GM10266 (cell line): ENCODE measurements at regions not wholly inside any gene's neighbourhood (a gene's known extent, or its start where the extent isn't known, plus 50 kb on each side); places are given as distances from the start of the nearest gene placed in this dataset.
"Not testable (repeated sequence)": the region's sequence is repeated elsewhere in the genome, so short reads cannot be mapped to it uniquely, and the experiment has no call there.

Experiments
- DNase-seq: peaks from one replicate; pipeline ENCODE4 v3.0.0; 2012; ENCODE audit errors: extremely low spot score
- TF ChIP-seq, protein P1 (sequence below): IDR thresholded peaks from 2 replicates; pipeline ENCODE4 v1.5.1; 2012; ENCODE audit warnings: mild to moderate bottlenecking, low read depth; ENCODE audit not compliant: control insufficient read depth, insufficient read depth; ENCODE audit errors: missing control alignments

DNA sequence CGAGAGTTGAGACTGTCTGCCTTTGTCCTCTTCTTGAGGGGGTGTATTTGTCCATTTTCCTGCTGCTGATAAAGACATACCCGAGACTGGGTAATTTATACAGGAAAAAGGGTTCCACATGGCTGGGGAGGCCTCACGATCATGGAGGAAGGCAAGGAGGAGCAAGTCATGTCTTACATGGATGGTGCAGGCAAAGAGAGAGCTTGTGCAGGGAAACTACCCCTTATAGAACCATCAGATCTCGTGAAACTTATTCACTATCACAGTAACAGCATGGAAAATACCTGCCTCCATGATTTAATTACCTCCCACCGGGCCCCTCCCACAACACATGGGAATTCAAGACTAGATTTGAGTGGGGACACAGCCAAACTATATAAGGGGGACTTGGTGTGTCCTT lies 338.2 kb upstream of the TNRC6C start:
- TF ChIP-seq, protein P1, sequence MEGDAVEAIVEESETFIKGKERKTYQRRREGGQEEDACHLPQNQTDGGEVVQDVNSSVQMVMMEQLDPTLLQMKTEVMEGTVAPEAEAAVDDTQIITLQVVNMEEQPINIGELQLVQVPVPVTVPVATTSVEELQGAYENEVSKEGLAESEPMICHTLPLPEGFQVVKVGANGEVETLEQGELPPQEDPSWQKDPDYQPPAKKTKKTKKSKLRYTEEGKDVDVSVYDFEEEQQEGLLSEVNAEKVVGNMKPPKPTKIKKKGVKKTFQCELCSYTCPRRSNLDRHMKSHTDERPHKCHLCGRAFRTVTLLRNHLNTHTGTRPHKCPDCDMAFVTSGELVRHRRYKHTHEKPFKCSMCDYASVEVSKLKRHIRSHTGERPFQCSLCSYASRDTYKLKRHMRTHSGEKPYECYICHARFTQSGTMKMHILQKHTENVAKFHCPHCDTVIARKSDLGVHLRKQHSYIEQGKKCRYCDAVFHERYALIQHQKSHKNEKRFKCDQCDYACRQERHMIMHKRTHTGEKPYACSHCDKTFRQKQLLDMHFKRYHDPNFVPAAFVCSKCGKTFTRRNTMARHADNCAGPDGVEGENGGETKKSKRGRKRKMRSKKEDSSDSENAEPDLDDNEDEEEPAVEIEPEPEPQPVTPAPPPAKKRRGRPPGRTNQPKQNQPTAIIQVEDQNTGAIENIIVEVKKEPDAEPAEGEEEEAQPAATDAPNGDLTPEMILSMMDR, result no peak
- DNase-seq, result no peak

DNA sequence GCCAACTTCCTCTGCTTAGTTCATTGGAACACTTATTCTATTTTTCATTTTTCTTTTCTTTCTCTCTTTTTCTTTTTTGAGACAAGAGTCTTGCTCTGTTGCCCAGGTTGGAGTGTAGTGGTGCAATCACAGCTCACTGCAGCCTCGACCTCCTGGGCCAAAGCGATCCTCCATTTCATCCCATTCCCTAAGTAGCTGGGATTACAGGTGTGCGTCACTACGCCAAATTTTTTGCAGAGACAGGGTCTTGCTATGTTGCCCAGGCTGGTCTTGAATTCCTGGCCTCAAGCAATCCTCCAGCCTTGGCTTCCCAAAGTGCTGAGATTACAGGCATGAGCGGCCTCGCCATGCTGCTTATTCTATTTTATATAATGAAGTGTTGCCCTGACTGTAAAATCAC lies 336.4 kb upstream of the TNRC6C start:
- DNase-seq, result not testable (repeated sequence)

DNA sequence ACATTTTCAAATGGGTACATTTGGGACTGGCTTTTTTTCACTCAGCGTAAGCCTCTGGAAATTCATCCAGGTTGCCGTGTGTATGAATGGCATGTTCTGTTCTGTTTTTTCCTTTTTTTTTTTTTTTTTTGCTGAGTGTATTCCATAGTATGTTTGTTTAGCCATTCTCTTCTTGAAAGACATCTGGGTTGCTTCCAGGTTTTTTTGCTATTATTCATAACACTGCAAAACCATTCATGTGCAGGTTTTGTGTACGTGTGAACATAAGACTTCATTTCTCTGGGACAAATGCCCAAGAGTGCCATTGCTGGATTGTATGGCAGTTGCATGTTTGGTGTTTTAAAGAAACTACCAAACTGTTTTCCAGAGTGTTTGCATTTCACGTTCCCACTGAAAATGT lies 335.9 kb upstream of the TNRC6C start:
- TF ChIP-seq, protein P1, result no peak
- no peak for DNase-seq

DNA sequence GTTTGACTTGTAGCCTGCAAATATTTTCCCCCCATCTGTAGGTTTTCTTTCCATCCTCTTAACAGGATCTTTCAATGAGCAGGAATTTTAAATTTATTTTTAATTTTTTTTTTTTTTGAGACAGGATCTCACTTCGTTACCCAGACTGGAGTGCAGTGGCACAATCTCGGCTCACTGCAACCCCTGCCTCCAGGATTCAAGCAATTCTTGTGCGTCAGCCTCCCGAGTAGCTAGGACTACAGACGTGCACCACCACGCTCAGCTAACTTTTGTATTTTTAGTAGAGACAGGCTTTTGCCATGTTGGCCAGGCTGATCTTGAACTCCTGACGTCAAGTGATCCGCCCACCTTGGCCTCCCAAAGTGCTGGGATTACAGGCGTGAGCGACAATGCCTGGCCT lies 335.2 kb upstream of the TNRC6C start:
- not testable (repeated sequence) for DNase-seq

DNA sequence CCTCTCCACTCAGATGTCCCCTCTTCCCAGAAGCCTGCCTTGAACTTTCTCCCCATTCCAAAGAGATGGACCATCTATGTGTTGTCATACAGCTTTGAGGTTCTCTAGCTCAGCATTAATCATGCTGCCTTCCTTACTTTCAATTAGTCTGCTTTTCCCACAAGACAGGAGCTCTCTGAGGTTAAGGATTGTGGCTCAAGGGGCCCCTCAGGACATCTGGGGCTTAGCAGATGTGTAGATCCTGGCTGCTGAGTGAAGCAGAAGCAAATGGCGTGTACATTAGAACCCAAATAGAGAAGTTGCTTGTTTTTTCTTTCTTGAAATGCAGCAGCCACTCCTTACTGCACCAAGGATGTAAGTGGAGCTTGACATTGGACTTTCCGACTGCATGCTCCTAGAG lies 330.5 kb upstream of the TNRC6C start:
- TF ChIP-seq, protein P1, result no peak
- DNase-seq, result no peak

DNA sequence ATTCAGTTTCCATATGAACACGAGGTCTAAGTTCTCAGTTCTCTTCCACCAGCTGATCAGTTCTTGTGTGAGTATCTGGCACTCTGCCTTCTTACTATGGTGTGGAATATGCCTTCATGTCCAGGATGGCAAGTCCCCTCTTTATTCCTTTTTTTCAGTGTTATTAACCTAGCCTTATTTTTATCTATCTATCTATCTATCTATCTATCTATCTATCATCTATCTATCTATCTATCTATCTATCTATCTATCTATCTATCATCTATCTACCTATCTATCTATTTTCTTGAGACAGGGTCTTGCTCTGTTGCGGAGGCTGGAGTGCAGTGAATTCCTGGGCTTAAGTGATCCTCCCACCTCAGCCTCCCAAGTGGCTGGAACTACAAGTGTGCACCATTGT lies 329.2 kb upstream of the TNRC6C start:
- not testable (repeated sequence) for DNase-seq

DNA sequence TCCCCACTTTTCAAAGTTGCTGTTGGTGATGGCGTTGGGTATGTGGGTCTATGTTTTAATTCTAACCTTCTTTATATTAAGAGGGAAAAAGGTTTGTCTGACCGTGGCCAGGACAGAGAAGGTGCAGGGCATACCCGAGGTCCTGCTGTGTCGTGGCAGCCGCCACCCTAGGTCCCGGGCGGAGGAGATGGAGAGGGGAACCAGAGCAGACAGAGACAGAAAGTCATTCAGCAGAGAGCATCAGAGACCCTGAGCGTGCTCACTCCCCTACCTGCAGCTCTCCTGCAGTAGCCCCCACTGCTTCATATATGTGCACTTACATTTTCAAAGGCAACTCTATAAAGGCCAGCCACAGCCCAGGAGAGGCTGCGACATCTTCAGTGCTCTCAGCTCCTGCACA lies 327.2 kb upstream of the TNRC6C start:
- TF ChIP-seq, protein P1, result no peak
- no peak for DNase-seq

DNA sequence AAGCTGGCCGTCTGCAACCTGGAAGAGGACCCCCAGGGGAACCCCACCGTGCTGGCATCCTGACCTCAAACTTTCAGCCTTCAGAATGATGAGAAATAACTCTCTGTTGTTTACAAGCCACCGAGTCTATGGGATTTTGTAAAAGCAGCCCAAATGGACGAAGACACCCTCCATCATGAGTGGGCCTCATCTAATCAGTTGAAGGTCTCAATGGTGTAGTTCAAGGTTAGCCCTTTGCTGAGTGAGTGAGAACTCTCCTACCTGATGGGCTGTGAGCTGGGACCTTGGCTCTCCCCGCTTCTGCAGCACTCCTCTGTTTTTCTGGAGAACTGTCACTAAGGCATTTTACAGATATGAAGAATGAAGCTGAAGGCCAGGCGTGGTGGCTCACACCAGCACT lies 325.9 kb upstream of the TNRC6C start:
- no peak for DNase-seq
- TF ChIP-seq, protein P1, result no peak

DNA sequence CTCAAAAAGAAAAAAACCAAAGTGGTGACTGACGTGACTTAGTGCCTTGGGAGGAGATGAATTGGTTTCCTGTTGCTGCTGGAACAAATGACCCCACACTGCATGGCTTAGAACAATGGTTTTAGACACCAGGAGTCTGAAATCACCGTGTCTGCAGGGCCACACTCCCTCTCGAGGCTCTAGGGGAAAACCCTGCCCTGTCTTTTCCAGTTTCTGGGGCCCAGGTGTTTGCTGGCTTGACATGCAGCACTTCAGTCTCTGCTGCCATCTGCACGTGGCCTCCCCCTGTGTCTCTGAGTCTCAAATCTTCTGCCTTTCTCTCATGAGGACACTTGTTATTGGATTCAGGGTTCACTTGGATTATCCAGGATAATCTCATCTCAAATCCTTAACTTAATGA lies 323.8 kb upstream of the TNRC6C start:
- TF ChIP-seq, protein P1, result peak; percentile 37
- DNase-seq, result peak; percentile 48
